HK-2 (cell line): ENCODE measurements at regions not wholly inside any gene's neighbourhood (a gene's known extent, or its start where the extent isn't known, plus 50 kb on each side); places are given as distances from the start of the nearest gene placed in this dataset.
"Not testable (repeated sequence)": the region's sequence is repeated elsewhere in the genome, so short reads cannot be mapped to it uniquely, and the experiment has no call there.

ENCODE experiments used
- DNase-seq: peaks from one replicate; pipeline ENCODE4 v3.0.0-alpha.2; 2018; ENCODE audit not compliant: unreplicated experiment

- DNase-seq = no peak
These were observed 475.9 kb downstream of the BRD1 start for GRCh38 chr22:49351761-49352227.

GRCh38 chr22:49350441-49351121 is 477.1 kb downstream of the BRD1 start:
- DNase-seq = no peak

DNA sequence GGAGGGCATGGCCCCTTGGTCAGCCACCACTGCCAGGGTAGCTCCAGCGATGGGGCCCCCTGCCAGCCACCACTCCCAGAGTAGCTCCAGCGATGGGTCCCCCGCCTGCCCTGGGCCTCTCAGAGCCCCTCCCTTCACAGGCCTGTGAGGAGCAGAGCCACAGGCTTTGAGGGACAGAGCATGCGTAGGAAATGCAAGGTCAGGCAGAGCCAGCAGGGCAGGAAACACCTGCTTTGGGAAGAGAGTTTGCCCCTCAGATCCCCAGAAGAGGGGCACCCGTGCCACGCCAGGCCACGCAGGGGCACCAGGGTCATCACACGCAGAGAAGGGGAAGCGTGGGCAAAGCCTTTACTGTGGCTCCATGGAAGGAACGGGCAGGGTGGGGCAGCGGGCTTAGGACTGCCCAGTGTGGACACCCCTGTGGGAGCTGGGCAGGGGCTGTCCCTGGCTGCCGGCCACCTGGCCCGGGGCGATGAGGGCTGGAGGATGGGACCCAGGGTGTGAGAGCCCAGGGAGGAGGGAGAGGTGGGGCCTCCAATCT is 477.8 kb downstream of the BRD1 start:
- no peak for DNase-seq

GRCh38 chr22:49349181-49349835 is 478.4 kb downstream of the BRD1 start:
- no peak for DNase-seq

- DNase-seq = no peak
These were observed 479.0 kb downstream of the BRD1 start for GRCh38 chr22:49348631-49349030.

GRCh38 chr22:49347376-49347775 is 480.3 kb downstream of the BRD1 start:
- no peak for DNase-seq

- no peak for DNase-seq
These were observed 481.8 kb downstream of the BRD1 start for GRCh38 chr22:49345896-49346295.

DNA sequence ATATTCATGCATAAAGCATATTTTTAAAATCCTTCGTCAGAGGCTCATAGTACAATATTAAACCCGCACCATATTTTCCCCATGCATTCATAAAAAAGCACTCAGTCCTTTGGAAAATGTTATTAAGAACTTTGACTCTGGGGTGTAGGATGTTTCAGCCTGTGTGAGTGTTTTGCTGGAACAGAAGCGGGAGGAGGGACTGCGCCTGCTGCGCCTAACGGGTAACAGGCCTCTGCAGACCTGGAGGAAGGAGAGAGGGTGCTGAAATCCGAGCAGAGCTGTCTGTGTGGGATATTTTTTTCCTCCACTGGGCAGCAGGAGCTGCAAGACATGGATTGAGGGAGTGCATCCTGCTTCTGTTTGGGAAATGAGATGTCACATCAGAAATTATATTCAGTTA is 483.0 kb downstream of the BRD1 start:
- no peak for DNase-seq

DNA sequence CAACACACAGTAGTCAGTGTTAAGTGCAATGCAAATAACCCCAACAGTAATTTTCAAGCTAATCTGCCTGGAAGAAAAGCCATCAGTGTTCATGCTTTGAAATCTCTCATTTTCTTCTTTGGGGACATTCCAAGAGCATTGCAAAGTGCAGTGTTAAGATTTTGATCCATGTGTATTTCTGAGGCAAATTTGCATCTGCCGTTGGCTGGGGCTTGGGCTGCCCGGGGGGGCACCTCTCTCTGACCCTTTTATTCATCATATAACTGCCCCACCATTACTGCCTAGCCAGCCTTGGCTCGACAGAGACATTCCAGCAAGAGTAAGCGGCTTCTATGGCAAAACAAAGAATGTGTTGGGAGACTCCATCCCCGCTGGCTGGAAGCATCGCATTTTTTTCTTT is 483.5 kb downstream of the BRD1 start:
- DNase-seq = no peak

DNA sequence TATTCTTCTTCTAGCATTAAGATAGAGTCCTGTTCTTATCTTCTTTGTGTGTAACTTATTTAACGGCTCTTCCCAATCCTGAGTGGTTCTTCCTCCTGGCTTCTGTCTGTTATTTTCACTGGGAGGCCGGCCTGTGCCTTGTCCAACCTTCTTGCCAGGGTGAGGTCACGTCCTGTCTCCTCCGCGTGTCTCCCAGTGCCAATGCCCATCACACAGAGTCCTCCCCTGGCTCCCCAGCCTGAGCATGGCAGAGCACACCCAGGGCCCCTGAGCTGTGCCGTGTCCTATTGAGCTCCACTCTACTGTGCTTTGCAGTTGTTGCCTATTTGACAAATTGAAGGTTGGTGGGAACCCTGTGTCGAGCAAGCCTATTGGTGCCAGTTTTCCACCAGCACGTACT is 487.3 kb downstream of the BRD1 start:
- DNase-seq = no peak

- not testable (repeated sequence) for DNase-seq
These were observed 491.2 kb downstream of the BRD1 start for GRCh38 chr22:49336483-49336882.

DNA sequence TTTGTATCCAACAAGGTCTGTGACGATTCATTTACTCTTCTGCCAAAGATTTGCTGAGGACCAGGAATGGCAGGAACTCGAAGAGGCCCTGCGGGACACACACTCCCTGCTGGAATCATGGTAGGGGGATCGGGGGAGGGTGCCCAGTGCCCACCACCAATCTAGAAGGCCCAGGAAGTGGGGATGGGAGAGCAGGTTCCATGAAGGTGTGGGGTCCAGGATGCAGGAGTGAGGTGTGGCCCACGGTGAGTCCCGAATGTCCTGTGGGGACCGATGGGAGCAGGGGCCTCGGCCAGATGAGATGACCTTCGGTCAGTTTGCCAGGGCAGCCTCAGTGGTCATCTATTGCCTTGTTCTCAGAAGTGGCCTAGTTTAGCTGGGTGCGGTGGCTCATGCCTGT is 492.7 kb downstream of the BRD1 start:
- no peak for DNase-seq

- no peak for DNase-seq
These were observed 493.3 kb downstream of the BRD1 start for GRCh38 chr22:49334449-49334789.

- DNase-seq = no peak
These were observed 494.5 kb downstream of the BRD1 start for GRCh38 chr22:49333206-49333605.

GRCh38 chr22:49332691-49333090 is 495.0 kb downstream of the BRD1 start:
- no peak for DNase-seq

GRCh38 chr22:49331878-49332277 is 495.8 kb downstream of the BRD1 start:
- no peak for DNase-seq

GRCh38 chr22:49331223-49331815 is 496.4 kb downstream of the BRD1 start:
- no peak for DNase-seq

- no peak for DNase-seq
These were observed 497.1 kb downstream of the BRD1 start for GRCh38 chr22:49330421-49331222.

DNA sequence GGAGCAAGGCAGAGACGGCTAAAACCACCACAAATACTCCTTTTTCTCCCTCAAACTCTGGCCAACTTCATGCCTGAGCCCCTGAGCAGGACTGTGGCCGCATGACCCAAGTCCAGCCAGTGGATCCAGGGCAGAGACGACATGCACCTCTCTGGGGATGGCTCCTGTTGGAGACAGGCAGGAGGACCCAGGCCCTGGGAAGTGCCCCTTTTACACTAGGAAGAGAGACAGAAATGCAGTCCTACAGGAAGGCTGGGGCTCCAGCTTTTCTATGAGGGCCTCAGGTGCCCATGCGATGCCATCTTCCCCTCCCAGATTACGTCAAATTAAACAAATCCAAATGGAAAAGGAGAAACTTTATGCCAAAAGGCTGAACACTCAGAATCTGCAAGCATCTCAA is 498.0 kb downstream of the BRD1 start:
- DNase-seq = no peak

DNA sequence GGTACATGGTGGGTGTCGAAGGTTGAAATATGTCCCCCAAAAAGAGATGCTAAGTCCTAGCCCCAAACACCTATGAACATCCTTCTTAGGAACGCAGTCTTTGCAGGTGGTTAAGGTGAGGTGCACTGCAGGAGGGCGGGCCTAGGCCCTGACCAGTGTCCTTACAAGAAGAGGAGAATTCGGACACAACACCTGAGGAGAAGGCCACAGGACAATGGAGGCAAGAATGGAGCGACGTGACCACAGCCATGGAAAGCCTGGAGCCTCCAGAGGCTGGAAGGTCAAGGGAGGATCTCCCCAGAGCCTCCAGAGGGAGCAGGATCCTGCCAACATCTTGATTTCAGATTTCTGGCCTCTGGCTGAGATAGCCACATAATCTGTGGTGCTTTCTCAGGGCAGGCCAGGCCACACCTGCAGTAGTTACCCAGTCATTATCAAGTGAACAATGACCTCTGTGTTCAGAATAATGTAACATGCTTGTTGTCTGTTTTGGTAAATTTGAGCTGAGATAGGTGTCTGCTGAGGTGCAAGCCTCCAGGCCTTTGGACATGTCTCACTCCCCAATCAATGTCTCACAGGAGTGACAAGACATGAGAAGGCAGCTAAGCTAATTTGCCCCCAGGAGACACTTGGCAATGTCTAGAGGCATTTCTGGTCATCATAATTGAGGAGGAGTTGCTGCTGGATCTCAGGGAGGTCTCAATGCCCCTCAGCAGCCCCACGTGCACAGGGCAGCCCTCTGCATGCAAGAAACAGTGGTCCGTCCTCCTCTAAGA is 498.9 kb downstream of the BRD1 start:
- no peak for DNase-seq

DNA sequence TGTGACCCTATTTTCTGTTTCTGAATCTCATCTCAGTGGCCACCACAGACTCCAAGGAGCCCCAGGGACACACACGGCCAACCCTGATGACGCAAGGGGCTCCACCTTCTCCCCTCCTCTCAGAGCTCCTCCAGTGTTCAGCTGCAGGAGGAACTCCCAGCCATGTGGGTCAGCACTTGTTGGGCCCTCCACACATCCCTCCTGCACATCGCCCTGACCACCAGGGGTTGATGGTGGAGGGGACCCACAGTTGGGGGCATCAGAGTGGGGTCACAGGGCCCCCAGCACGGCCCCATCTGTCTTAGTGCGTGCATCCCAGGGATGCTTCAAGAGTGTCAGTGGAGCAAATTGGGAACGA is 499.6 kb downstream of the BRD1 start:
- DNase-seq = no peak
